NCI-H69 (cell line): ENCODE measurements at regions not wholly inside any gene's neighbourhood (a gene's known extent, or its start where the extent isn't known, plus 50 kb on each side); places are given as distances from the start of the nearest gene placed in this dataset.
A peak's percentile ranks its signal among the peaks of the same experiment; 100 is the strongest.

Experiments used
- DNase-seq: peaks from one replicate; lab custom pipeline; 2025; lab: John Stamatoyannopoulos, UW

DNA sequence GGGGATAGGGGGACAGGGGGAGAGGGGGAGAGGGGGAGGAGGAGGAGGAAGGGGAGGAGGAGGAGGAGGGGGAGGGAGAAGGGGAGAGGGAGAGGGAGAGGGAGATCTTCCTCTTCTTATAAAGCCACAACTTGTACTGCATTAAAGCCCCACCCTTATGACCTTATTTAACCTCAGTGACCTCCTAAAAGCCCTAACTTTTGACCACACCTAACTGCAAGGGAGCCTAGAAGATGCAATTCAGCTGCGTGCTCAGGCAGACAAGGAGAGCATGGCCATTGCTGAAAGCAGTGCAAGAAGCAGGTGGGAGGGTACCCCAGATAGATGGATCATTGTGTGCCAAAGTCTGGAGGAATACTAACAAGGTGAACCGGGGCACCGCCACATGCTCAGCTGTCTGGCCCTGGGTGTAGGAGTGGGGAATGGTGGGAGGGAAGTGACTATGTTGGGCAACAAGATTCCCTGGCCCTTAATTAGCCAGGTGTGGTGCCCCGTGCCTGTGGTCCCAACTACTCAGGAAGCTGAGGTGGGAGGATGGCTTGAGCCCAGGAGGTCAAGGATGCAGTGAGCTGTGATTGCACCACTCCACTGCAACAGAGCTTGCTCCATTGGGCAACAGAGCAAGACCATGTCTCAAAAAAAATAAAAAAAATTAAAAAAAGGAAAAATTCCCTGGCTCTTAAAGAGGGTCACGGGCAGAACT, 125.4 kb upstream of the BOD1 start:
- DNase-seq, result no peak

DNA sequence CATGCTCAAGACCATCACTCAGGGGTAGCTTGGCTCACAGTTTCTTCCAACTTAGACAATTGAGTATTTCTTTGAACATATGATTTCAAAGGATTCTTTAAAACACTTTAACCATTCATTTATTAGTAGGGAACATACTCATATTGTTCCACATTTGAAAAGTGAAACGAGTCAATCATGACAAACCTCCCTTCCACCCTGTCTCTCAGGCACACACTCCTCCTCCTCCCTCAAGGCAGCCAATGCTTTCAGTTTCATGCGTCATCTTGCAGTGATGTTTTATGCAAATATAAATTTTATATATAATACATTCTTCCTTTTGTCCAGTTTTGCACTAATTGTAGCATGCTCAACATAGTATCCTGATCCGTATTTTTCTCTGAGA, 126.0 kb upstream of the BOD1 start:
- DNase-seq, result no peak

DNA sequence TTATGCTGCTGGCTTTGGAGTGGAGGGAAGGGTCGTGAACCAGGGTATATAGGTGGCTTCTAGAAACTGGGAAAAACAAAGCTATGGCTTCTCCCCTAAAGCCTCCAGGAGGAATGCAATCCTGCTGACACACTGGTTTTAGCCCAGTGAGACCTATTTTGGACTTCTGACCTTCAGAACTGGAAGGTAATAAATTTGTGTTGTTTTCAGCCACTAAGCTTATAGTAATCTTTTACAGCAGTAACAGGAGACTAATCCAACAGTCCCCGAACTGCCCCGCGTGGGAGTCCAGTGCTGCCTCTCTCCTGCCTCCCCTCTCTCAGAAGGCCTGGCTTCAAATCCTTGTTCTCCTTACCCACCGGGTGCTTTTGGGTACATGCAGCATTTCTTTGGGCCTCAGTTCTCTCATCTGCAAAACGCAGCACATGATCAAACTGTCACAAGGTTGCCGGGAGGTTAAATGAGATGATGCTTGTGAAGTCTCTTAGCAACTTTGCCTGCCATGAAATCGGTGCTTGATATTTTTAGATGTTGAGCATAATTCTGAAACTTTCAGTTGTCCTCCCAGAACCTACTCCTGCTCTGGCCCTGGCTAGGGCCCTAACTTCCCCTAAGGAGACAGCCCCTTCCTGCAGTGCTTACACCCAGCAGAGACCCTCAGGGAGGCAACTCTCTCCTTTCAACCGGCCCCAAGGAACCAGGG, 127.3 kb upstream of the BOD1 start:
- no peak for DNase-seq

DNA sequence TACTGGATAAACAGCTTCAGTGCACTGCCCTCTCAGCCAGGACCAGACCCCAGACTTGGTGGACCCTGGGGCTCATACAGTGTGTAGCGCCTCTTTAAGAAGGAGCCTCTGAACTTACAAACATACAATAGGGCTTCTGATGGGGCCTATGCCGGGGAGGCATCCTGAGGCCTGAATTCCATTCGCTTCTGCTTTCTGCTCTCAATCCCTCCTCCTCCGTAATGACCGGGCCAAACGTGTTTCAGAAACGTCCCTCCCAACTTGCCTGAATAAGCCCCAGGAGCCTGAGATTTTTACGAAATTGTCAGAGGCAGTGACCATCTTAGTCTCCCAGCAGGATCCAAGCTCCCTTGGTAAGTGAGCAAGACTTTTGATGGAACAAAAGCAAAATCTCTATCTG, 128.1 kb upstream of the BOD1 start:
- DNase-seq, result no peak

DNA sequence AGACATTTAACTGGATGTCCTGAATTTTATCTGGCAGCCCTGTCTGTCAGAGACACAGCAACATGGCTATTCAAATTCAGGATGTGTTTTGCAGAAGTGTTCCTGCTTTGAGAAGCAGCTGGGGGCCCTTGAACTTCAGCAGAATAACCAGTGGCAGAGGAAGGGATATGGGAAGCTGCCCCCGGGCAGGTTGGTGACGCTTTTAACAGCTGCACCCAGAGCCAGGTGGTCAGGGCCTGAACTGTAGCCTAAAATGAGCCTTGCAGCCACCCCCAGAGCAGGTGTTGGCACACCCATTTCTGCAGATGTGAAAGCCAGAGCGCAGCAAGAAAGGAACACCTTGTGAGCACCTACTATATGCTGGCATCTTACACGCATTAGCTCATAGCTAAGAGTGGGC, 128.7 kb upstream of the BOD1 start:
- DNase-seq, result peak; percentile 82

DNA sequence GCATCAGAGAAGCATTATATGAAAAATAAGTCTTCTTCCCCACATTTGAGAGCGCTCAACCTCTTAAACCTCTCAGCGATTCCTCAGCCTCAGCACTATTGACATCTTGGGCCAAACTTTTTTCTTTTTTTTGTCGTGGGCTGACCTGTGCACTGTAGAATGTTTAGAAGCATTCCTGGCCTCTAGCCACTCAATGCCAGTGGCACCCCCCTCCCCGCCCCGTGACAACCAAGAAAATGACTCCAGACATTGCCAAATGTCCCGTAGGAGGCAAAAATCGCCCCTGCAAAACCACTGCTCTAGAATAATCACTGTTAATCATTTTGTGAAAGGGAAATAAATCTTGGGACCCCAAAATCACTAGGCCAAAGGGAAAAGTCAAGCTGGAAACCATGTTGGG, 129.1 kb upstream of the BOD1 start:
- DNase-seq, result no peak

DNA sequence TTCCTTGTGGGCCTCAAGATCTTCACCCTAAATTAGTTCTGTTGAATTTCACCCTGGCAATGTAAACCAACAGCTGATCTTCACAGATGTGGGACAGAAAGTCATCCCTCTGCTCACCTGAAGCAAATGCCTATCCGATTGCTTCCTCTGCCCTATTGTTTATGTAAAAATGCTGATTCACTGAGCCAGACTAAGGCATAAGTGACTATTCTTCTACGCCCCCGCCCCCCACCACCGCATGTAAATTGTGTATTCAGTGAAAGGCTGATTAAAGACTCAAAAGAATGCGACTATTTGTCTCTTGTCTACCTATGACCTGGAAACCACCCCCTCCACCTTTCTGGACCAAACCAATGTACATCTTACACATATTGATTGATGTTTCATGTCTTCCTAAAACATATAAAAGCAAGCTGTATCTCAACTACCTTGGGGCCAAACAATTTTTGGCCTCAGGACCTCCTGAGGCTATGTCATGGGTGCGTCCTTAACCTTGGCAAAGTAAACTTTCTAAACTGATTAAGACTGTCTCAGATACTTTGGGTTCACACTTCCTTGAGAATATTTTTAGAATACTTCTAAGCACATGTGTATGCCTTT, 129.7 kb upstream of the BOD1 start:
- DNase-seq, result no peak

DNA sequence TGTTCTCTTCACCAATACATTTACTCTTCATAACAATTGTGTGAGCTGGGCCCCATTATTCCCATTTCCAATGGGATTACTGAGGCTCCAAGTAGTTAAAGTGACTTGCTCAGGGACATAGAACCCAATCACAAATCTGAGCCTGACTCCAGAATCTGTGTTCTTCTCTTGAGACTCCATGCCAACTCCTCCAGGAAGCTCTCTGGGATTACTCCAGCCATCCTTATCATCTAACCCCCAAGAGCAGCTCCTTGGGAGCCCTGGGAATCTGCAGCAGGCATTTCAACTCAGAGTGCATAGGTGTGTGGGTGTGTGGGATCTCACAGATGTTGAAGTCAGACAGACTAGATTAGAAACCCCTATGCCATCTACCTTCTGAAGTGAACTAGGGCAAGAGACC, 131.4 kb upstream of the BOD1 start:
- no peak for DNase-seq

DNA sequence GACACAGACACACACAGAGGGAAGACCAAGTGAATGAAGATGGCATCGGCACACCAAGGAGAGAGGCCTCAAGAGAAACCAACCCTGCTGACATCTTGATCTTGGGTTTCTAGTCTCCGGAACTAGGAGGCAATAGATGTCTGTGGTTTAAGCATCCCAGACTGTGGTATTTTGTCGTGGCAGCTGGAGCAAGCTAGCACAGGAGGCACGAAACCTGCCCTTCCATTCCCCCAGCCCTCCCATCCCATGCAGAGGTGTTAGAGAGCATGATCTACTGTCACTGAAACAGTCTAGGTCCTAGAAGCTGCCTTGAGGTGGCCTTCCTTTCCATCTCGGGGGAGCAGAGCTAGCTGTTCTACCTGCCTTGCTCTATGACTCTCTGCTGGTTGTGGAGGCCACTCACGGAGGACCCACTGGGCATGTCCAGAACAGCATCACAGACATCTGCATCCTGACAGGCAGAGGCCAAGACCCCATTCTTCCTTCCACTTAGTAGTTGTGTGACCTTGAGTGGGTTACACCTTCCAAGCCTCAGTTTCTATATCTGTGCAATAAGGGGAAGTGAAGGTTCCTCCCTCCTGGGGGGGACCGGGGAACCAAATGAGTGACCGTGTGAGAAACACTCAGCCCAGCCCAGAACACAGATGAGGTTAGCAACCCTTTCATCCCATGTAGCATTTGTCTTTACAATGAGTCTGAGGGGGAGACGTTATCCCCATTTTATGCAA, 134.3 kb upstream of the BOD1 start:
- no peak for DNase-seq

DNA sequence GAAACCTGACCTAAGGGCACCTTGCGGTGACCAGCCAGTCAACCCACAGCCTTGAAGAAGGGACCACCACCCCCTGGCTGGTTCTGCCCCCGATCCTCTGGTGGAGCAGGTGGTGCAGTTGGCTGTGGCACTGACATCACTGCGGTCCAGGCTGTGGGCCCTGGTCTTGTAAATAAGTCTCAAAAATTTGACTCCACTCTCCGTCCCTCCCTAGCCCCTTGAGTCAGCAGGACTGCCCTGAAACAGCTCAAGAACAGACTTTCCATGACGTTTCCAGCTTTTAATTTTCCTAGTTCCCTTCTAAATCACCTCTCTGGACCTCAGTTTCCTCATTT, 134.8 kb upstream of the BOD1 start:
- DNase-seq, result no peak

DNA sequence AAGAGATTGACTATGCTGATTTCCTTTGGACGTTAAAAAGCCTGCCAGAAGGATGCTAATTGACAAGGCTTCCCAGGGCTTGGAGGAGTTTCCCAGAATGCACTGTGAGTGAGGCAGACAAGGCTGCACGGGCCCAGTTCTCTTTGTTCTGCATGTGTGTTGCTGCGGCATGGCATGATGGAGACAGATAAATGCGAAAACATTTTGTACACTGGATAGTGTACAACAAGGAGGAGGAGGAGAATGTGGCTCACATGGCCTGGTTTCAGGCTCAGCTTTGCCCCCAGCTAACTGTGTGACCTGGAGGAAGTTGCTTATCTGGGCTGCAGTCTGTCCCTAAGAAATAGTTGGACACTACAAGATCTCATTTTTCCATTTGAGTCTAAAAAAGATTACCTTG, 135.5 kb upstream of the CPEB4 start:
- DNase-seq, result no peak

DNA sequence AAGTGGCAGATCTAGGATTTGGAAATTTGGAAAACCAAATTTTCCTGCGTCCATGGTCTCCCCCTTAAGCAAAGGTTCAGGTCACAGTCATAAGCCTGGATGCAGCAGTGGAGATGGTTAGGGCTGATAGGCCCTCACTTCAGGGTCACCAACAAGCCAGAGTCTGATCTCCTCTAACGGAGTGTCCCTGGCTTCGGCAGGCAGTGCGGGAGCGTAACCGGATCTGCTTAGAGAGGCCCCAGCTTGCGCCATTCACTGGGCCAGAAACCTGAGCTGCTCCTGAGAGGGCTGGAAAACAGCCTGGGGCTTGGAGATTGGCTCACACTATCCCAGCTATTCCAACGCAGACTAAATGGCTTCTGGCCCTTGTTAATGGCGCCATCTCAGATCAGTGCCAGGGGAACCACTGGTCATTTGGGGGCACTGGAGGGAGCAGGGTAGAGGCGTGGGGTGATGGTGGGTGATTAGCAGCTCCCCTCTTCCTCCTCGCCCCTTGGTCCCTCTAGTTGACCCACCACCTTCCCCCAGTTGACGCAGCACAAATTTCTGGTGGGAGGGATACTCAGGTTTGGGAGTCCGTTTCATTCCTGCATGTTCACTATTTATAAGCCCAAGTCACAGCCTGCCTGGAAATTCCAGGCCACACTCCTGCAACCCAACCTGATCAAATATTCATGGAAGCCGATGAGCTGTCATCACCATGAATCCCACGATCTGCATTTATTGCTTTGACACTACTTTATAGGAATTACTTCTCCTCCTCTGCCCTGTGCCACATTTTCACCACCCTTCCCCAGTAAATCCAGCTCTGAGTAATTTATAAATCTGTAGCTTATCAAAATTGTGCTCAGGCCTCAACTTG, 134.6 kb upstream of the CPEB4 start:
- DNase-seq, result peak; percentile 58

DNA sequence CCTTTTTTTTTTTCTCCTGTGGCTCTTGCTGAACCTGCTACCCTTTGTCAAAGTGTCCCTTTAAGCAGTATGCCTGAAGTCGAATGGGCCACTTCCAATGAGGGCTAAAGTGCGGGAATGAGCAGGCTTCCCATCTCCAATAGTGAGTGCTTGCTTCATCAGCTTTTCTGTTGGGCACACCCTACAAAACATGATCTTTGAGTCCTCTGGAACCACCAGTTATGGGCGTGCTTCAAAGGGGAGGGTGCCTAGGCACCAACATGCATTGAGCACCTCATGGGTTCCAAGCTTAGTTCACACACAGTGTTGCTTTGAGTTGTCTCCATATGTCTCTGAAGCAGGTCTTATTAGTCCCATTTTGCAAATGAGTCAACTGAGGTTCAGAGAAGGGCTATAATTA, 132.8 kb upstream of the CPEB4 start:
- no peak for DNase-seq

DNA sequence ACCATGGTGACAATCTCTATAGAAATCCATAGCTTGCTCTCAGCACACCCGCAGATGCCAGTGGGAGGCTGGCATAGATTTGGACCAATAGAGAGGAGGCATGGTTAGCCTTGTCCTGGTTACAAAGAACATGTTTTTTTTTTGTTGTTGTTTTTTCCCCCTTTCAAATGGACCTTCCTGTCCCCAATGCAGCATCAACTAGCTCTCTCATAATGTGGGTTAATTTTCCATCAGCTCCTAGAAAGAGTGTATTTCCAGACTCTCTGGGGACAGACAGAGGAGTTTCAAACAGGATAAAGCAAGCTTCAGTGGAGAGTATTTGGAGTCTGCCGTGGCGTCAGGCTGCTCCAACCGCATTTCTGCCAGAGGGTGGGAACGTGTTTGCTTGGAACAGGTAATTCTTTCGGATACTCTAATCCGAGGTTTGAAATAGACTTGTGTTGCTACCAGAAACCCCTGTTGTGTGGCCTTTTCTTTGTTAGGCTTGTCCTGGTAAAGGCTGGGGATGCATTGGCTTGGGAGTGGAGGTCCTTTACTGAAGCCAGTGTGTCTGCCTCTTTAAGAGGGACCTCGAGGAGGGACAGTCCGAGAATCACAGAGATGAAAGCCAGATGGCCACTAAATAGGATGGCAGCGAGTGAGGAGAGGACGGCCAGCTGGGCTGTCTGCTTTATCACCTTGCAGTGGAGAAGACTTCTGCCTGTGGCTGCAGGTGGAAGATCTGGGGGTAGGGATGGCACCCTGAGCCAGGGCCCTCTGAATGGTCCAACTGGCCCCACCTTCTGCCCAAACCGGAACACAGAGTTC, 130.5 kb upstream of the CPEB4 start:
- no peak for DNase-seq

DNA sequence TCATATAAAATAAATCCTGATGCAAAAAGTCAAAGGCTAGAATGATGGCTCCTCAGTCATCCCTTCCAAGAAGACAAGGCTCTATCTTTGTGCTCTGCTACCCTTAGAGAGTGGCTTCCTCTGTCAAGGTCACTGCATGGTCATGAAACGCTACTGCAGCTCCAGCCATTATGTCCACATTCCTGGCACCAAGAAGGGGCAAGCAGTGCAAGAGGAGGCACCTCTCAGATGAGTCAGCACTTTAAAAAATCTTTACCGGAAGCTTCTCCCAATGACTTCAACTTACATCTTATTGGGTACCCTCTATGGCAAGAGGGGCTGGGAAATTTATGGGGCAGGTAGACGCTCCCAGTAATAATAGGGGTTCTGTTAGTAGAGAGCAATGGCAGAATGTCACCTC, 129.5 kb upstream of the CPEB4 start:
- DNase-seq, result no peak

DNA sequence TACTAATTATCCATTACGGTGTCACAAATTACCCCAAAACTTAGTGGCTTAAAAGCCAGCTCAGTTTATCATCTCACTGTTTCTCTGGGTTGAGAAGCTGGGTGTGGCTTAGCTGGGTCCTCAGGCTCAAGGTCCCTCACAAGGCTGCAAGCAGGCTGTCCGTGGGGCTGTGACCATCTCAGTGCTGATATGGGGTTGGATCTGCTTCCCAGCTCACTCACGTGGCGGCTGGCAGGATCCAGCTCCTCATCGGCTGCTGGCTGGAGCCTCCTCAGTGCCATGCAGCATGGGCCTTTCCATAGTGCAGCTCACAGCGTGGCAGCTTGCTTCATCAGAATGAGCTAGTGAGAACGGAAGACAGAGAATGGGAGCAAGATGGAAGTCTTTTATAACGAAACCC, 128.5 kb upstream of the CPEB4 start:
- DNase-seq, result no peak

DNA sequence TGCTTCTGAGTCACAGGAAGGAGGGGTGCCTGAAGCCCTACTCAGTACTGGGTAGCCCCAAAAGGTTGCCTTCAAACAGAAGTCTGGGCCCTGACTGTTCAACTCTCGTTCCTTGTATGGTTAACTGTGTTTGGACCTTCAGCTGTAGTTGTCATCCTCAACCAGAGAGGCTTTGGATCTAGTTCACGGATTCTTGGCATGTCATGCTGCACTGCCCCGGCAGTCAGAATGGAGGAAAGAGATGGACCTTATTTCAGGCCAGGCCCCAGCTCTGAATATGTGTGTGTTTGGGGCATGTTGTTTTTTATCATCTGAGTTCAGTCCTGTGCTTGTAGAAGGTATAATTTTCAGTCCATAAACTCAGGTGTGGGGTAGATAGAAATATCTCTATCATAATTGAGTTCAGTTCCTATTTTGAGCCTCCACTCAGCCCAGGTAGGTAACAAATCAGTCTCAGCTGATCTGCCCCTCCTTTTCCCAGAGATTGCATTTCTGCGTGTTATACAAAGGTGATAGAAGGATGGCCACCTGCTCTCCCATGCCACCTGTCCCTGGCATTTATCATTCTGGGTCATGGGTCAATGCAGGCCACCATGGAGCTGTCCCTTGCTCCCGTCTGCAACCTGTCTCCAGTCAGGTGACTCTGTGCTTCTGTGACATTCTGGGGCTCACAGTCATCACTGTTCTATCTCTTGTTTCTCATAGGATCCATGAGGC, 127.5 kb upstream of the CPEB4 start:
- DNase-seq, result no peak

DNA sequence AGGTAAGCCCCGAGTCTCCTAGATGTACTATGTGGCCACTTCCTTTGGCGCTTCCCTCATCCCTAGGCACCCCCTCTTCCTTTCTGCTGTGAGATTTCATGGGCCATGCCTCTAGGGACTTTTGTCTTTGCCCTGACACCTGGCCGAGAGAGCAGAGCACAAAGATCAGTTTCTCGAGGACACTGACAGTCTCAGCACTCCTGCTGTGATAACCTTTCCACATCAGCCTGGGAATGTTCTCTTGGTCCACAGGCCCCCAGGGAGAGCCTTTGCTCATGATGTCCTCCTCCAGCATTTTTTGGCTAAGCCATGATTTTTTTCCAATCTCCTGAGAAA, 127.0 kb upstream of the CPEB4 start:
- no peak for DNase-seq

DNA sequence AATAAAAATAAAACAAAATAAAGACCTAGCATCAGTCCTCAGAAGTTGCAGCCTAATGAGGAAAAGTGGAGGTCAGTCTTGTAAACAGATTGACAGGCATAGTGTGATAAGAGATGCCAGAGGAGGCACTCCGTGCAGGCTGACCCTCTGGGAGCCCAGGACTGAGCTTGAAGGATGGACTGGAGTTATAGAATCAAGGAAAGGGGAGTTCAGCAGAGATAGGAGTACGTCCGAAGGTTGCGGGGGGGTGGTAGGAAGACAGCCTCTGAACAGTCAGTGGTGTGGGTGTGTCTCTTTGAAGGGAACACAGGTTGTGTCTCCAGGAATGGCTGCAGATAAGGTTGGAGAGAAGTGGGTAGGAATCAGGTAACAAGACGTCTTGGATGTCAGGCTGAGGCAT, 126.1 kb upstream of the CPEB4 start:
- no peak for DNase-seq

DNA sequence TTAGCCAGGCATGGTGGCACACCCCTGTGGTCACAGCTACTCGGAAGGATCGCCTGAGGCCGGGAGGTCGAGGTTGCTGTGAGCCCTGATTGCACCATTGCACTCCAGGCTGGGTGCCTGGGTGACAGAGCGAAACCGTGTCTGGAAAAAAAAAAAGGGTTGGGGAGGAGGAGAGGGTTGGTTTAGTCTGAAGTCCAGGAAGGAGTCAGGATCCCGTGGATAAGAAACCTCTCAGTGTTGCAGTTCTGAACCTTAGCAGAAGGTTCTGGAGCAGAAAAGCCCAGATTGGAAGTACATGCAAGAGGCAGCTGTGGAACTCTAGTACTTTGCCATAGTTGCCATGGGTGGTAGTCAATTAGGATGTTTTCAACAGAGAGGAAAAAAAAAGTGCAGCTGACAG, 125.2 kb upstream of the CPEB4 start:
- DNase-seq, result no peak

DNA sequence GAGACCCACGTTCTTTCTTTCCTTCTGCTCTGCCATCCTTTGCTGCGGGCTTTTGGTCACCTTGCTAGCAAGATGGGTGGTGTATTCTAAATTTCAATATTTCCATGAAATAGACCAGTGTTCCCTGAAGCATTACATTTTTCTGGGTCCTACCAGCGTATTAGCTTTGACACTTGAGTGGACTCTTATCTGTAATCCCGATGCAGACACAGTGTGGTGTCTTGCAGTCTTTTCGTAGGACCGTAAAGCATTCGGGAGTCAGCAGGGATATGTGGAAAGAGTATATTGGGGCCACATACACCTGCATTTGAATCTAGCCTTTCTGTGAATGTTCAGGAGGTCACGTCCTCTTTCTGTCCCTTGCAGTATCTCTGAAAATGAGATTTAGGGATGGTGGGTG, 124.7 kb upstream of the CPEB4 start:
- DNase-seq, result no peak
